NCI-H748 (cell line): ENCODE measurements at regions not wholly inside any gene's neighbourhood (a gene's known extent, or its start where the extent isn't known, plus 50 kb on each side); places are given as distances from the start of the nearest gene placed in this dataset.
A peak's percentile ranks its signal among the peaks of the same experiment; 100 is the strongest.
"Not testable (repeated sequence)": the region's sequence is repeated elsewhere in the genome, so short reads cannot be mapped to it uniquely, and the experiment has no call there.

ENCODE experiments used
- DNase-seq: peaks from one replicate; lab custom pipeline; 2025; ENCODE audit not compliant: unreplicated experiment; lab: John Stamatoyannopoulos, UW

GRCh38 chr3:81198216-81198615 is 563.2 kb downstream of the GBE1 start:
- no peak for DNase-seq

- DNase-seq = no peak
Measured at GRCh38 chr3:81197386-81197785, 564.1 kb downstream of the GBE1 start.

GRCh38 chr3:81195478-81195877 is 566.0 kb downstream of the GBE1 start:
- no peak for DNase-seq

GRCh38 chr3:81186412-81186811 is 575.0 kb downstream of the GBE1 start:
- no peak for DNase-seq

DNA sequence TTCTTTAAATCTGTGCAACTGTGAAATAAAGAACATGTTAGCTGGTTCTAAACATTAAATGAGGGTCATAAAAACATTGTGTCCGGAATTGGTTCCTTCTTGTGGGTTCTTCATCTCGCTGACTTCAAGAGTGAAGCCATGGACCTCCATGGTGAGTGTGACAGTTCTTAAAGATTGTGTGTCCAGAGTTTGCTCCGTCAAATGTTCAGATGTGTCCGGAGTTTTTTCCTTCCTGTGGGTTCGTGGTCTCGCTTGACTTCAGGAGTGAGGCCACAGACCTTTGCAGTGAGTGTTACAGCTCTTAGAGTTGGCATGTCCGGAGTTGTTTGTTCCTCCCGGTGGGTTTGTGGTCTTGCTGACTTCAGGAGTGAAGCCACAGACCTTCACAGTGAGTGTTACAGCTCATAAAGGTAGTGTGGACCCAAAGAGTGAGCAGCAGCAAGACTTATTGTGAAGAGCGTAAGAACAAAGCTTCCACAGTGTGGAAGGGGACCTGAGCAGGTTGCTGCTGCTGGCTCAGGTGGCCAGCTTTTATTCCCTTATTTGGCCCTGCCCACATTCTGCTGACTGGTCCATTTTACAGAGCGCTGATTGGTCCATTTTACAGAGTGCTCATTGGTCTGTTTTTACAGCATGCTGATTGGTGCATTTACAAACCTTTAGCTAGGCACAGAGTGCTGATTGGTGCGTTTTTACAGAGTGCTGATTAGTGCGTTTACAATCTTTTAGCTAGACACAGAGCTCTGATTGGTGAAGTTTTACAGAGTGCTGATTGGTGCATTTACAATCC is 579.2 kb downstream of the GBE1 start:
- not testable (repeated sequence) for DNase-seq

DNA sequence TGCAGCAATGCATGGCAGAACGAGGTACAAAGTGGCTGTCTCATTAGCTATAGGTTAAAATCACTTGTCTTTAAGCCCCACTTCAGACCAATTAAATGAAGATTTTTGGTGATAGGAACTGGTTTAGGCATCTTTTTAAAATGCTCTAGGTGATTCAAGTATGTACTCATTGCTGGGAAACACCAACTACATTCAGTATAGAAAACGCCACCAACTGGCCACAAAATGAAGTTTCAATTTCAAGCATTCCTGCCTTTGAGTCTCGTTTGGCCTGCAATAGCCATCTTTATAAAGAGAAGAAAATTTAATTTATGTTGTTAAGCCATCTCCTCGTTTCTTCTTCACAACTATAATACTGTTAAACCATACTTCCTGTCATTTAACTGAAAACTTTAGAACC is 587.9 kb downstream of the GBE1 start:
- DNase-seq = peak; percentile 31

DNA sequence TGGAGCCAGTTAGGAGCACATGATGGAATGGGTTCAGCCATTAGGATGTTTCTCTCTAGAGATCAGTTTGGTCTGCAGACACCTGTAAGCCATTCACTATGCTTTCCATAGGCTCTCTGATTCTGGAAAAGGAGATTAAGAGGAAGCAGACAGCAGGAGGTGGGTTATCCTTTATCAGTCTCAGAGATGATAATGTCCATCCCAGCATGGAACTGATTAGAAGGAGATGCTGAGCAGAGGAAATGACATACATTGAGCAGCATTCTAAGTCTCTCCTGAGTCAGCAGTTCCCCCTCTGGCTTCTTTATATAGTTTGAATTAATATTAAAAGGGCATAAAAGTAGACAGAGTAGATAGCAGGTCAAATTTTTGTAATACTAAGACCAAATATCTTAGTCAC is 591.1 kb downstream of the GBE1 start:
- no peak for DNase-seq

DNA sequence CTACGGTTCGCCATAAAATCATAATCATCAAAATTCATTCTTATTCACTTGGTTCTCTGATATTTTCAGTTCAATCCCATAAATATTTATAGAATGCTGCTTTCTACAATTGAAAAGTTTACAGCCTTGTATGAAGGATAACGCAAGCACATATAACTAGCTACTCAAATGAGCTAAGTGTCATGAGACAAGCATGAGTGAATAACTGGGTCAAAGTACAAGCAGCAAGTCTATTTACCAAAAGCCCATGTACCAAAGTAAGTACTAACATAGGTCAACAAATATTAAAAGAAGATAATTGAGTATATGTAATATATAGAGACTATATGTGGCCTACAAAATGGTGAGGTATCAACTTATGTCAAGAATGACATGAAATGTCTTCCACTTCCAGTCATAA is 596.6 kb downstream of the GBE1 start:
- DNase-seq = no peak

- DNase-seq = peak; percentile 37
Measured at GRCh38 chr3:81161851-81162250, 599.6 kb downstream of the GBE1 start.

- no peak for DNase-seq
Measured at GRCh38 chr3:81161100-81161499, 600.3 kb downstream of the GBE1 start.

GRCh38 chr3:81154611-81155143 is 606.8 kb downstream of the GBE1 start:
- DNase-seq = no peak

DNA sequence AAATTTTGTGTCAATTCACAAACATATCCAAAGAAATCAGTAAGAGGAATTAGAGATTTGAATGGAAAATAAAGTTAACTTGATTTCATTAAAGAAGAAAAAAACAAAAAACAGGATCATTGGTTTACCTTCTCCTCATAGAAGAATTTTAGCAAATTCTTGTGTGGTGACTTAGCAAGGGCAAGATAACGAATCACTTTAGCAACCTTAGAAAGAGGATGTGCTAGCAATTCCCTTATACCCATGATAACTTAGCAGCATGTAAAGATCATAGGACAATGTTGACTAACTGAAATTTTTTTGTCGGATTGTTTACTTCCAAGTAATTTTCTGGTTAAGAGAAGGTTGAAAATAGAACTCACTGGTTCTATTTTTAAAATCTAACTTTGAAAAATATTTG is 609.3 kb downstream of the GBE1 start:
- no peak for DNase-seq

- DNase-seq = no peak
Measured at GRCh38 chr3:81132995-81133394, 628.5 kb downstream of the GBE1 start.

- DNase-seq = no peak
Measured at GRCh38 chr3:81105789-81106488, 655.5 kb downstream of the GBE1 start.

GRCh38 chr3:81105206-81105605 is 656.2 kb downstream of the GBE1 start:
- no peak for DNase-seq

- no peak for DNase-seq
Measured at GRCh38 chr3:81097889-81098288, 663.6 kb downstream of the GBE1 start.

DNA sequence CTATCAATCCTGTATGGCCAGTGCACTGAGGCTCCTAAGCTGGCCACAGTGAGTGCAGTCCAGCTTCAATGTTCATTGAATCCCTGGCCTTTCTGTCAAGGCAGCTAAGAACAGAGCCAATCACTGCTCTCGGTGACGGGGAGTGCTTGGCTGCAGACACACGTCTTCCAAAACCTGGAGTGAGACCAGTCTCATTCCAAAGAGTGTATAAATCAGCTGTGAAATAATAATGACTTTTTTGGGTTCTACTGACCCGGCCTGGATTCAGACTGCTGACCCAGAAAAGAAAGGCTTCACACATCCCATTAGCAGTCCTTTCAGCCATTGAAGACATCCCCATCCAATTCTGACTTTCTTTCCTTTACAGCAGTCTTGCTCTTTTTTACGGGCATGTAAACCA is 665.5 kb downstream of the GBE1 start:
- no peak for DNase-seq

DNA sequence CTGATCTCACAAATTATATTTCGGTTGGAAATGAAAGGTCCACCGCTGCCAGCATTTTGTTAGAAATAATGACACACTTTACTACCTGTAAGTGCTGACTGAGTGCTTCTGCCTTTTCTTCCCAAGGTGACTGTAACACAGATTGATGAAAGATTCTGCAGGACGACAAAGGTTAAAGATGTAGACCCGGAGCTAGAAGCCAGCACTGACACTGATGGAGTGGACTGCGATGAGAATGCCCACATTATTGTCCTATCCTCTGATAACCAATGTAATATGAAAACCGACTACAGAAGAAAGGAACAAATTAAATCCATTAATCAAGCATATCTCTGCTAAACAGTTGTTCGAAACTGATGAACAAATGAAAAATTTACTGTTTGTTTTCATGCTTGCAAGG is 666.5 kb downstream of the GBE1 start:
- no peak for DNase-seq

GRCh38 chr3:81087607-81088006 is 673.8 kb downstream of the GBE1 start:
- no peak for DNase-seq

- no peak for DNase-seq
Measured at GRCh38 chr3:81086348-81086747, 675.1 kb downstream of the GBE1 start.

DNA sequence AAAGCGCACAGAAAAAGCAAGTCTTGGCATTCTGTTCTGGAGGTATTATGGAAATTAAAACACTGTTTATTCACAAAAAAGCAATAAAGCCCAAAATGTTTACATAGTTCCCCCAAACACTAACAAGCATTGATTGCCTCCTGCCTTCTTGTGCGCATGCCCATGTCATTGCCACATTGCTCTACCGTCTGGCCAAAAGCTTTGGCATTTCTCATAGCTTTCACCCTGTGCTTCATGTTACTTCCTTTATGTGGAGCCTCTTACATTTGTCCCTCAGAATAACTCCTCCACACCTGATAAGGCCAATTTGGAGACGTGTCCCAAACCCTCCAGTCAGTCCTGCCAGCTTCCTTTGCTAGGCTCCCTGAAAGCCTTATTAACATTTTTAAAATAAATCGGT is 680.8 kb downstream of the GBE1 start:
- no peak for DNase-seq

DNA sequence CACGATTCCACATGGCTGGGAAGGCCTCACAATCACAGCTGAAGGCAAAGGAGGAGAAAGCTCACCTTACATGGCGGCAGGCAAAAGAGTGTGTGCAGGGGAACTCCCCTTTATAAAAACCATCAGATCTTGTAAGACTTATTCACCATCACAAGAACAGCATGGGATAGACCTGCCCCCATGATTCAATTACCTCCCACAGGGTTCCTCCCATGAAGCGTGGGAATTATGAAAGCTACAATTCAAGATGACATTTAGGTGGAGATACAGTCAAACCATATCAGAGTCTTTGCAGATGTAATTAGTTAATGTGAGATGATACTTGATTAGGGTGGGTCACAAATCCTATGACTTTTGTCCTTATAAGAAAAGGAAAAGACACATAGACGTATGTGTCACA is 688.9 kb downstream of the GBE1 start:
- DNase-seq = no peak
